ENCODE measurements at regions not wholly inside any gene's neighbourhood (a gene's known extent, or its start where the extent isn't known, plus 50 kb on each side); places are given as distances from the start of the nearest gene placed in this dataset.

DNA sequence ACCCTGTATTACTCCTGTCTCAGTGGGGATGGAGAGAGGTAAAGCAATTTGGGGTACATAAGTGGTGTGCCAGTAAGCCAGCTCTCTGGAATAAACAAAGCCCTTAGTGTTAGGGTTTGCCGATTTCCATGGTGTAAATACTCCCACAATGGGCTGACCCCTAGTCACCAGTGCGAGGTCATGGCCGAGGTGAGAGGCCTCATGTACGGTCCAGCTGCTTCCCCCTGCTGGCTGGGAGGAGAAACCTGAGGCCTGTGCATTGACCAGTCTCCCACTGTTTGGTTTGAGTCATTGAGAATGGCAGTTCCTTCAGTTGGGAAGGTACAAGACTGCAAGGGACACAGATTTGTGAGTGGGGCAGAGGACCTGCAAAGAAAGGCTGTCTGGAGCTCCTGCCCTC, 382.0 kb downstream of the CDH26 start:
- TF ChIP-seq, protein P1, sequence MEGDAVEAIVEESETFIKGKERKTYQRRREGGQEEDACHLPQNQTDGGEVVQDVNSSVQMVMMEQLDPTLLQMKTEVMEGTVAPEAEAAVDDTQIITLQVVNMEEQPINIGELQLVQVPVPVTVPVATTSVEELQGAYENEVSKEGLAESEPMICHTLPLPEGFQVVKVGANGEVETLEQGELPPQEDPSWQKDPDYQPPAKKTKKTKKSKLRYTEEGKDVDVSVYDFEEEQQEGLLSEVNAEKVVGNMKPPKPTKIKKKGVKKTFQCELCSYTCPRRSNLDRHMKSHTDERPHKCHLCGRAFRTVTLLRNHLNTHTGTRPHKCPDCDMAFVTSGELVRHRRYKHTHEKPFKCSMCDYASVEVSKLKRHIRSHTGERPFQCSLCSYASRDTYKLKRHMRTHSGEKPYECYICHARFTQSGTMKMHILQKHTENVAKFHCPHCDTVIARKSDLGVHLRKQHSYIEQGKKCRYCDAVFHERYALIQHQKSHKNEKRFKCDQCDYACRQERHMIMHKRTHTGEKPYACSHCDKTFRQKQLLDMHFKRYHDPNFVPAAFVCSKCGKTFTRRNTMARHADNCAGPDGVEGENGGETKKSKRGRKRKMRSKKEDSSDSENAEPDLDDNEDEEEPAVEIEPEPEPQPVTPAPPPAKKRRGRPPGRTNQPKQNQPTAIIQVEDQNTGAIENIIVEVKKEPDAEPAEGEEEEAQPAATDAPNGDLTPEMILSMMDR (IDR thresholded peaks at IDR 0.05), result no peak
- TF ChIP-seq POLR2A (IDR thresholded peaks at IDR 0.05) (no peak), EP300 (IDR thresholded peaks at IDR 0.05) (no peak)
